PC-9 (cell line): ENCODE measurements at regions not wholly inside any gene's neighbourhood (a gene's known extent, or its start where the extent isn't known, plus 50 kb on each side); places are given as distances from the start of the nearest gene placed in this dataset.

Experiments
- CTCF ChIP-seq: fragments of 200-600 bp; sonication (generic); conservative IDR thresholded peaks from 2 replicates; pipeline ENCODE4 v1.6.1; 2017; ENCODE audit warnings: mixed run types, antibody characterized with exemption, mild to moderate bottlenecking, moderate library complexity
- EZH2 ChIP-seq: fragments of 200-600 bp; sonication (generic); IDR thresholded peaks from 2 replicates; pipeline ENCODE4 v1.8.0; 2017; ENCODE audit warnings: antibody characterized with exemption, low read depth

GRCh38 chr2:239905306-239905705 lies 119.8 kb downstream of the NDUFA10 start:
- no peak for TF ChIP-seq CTCF
- TF ChIP-seq EZH2, result no peak
